ENCODE measurements at regions not wholly inside any gene's neighbourhood (a gene's known extent, or its start where the extent isn't known, plus 50 kb on each side); places are given as distances from the start of the nearest gene placed in this dataset.

DNA sequence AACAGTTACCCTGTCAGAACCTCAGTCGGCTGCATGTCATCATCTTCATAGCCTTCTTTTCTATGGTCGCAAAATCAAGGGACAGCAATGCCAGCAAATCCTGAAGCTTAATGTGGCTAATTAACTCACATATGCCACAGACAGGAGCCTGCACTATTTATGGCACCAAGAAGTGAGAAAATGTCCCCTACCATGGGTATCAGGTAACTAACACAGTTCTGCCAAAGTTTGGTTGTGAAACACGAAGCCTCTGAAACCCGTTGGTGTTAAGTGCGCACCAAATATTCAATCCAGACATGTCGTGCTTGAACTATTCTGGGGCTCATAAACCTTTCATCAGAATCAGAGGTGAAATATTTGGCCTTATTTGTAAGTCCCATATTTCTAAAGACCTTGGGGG is 63.3 kb downstream of the EVX1 start:
- no peak for TF ChIP-seq REST (IDR thresholded peaks at IDR 0.05; ENCODE audit: low read depth)

DNA sequence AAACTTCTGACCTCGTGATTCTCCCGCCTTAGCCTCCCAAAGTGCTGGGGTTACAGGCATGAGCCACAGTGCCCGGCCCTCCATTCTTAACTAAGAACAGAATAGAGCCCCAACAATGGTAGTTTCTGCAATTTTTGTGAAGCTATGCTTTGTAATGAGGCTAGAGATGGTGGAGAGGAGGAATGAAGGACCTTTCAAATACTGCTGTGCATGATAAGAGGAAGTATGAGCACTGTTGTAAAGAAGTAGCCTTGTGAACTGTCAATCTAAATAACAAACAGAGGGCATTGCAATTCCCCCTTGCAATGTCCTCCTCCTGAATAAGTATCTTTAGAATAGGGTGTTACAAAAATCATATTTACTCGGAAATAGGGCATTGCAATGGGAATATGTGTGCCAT is 70.2 kb downstream of the EVX1 start:
- no peak for TF ChIP-seq EP300 (IDR thresholded peaks at IDR 0.05; ENCODE audit: borderline replicate concordance)
- TF ChIP-seq TCF12 (IDR thresholded peaks at IDR 0.05; ENCODE audit: low read depth): no peak
- TF ChIP-seq NFIC (IDR thresholded peaks at IDR 0.05): no peak
- no peak for TF ChIP-seq TEAD4 (IDR thresholded peaks at IDR 0.05)
- no peak for TF ChIP-seq CEBPB (IDR thresholded peaks at IDR 0.05)
- TF ChIP-seq FOXM1 (IDR thresholded peaks at IDR 0.05; ENCODE audit: borderline replicate concordance, low read depth): no peak
- no peak for TF ChIP-seq ZBTB7A (IDR thresholded peaks at IDR 0.05; ENCODE audit: low read depth)
- no peak for TF ChIP-seq EGR1 (IDR thresholded peaks at IDR 0.05)
- no peak for TF ChIP-seq TAF1 (IDR thresholded peaks at IDR 0.05; ENCODE audit: low read depth)
- TF ChIP-seq MAX (IDR thresholded peaks at IDR 0.05): no peak
- no peak for TF ChIP-seq YY1 (IDR thresholded peaks at IDR 0.05; ENCODE audit: low read depth)
- no peak for TF ChIP-seq RAD21 (IDR thresholded peaks at IDR 0.05; ENCODE audit: low read depth)
- TF ChIP-seq REST (IDR thresholded peaks at IDR 0.05; ENCODE audit: low read depth): no peak
- TF ChIP-seq USF1 (IDR thresholded peaks at IDR 0.05): no peak
- TF ChIP-seq CREB1 (IDR thresholded peaks at IDR 0.05; ENCODE audit: low read depth): no peak

- TF ChIP-seq FOXM1 (IDR thresholded peaks at IDR 0.05; ENCODE audit: borderline replicate concordance, low read depth): no peak
These were observed 71.5 kb downstream of the EVX1 start for GRCh38 chr7:27314111-27314510.

DNA sequence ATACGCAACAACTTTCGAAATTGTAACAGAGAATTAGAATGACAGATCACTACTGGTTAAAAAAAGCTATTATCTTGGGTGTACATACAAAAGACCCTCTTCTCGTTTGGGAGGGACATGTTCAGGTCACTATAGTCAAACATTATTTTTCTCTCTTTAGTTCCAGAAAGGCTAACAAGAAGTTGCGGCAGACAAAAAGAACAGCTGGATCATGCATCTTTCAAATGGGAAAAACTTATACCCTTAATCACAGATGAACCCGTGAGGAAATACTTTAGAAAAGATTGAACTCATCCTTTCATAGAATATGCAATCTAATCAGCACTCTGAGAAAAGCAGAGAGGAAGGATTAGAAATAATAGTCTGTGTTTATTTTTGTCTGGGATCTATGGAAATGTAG is 72.5 kb downstream of the EVX1 start:
- TF ChIP-seq TAF1 (IDR thresholded peaks at IDR 0.05; ENCODE audit: low read depth) (no peak), MAX (IDR thresholded peaks at IDR 0.05) (no peak), USF1 (IDR thresholded peaks at IDR 0.05) (no peak), NFIC (IDR thresholded peaks at IDR 0.05) (no peak), REST (IDR thresholded peaks at IDR 0.05; ENCODE audit: low read depth) (no peak), YY1 (IDR thresholded peaks at IDR 0.05; ENCODE audit: low read depth) (no peak), FOXM1 (IDR thresholded peaks at IDR 0.05; ENCODE audit: borderline replicate concordance, low read depth) (no peak), ZBTB7A (IDR thresholded peaks at IDR 0.05; ENCODE audit: low read depth) (no peak), CREB1 (IDR thresholded peaks at IDR 0.05; ENCODE audit: low read depth) (no peak), EP300 (IDR thresholded peaks at IDR 0.05; ENCODE audit: borderline replicate concordance) (no peak), RAD21 (IDR thresholded peaks at IDR 0.05; ENCODE audit: low read depth) (no peak), EGR1 (IDR thresholded peaks at IDR 0.05) (no peak), TCF12 (IDR thresholded peaks at IDR 0.05; ENCODE audit: low read depth) (no peak), CEBPB (IDR thresholded peaks at IDR 0.05) (no peak), TEAD4 (IDR thresholded peaks at IDR 0.05) (no peak)

- no peak for TF ChIP-seq TEAD4 (IDR thresholded peaks at IDR 0.05)
- TF ChIP-seq CREB1 (IDR thresholded peaks at IDR 0.05; ENCODE audit: low read depth): no peak
- no peak for TF ChIP-seq MAX (IDR thresholded peaks at IDR 0.05)
- no peak for TF ChIP-seq REST (IDR thresholded peaks at IDR 0.05; ENCODE audit: low read depth)
- TF ChIP-seq RAD21 (IDR thresholded peaks at IDR 0.05; ENCODE audit: low read depth): no peak
- no peak for TF ChIP-seq FOXM1 (IDR thresholded peaks at IDR 0.05; ENCODE audit: borderline replicate concordance, low read depth)
- no peak for TF ChIP-seq CEBPB (IDR thresholded peaks at IDR 0.05)
These were observed 73.7 kb downstream of the EVX1 start for GRCh38 chr7:27316311-27316710.
